HL-60 (cell line): ENCODE measurements at regions not wholly inside any gene's neighbourhood (a gene's known extent, or its start where the extent isn't known, plus 50 kb on each side); places are given as distances from the start of the nearest gene placed in this dataset.

Source experiments
- CTCF ChIP-seq: IDR thresholded peaks from one replicate; pipeline ENCODE4 v1.5.1; 2011; ENCODE audit warnings: low read length, control low read depth, inconsistent platforms; ENCODE audit not compliant: insufficient read depth
- POLR2AphosphoS5 ChIP-seq: IDR thresholded peaks from 2 replicates; pipeline ENCODE4 v1.6.1; 2012; ENCODE audit warnings: low read depth

- no peak for TF ChIP-seq CTCF
- no peak for TF ChIP-seq POLR2AphosphoS5
These were observed 811.5 kb upstream of the FRG1 start for GRCh38 chr4:189129044-189129694.
